ENCODE measurements at regions not wholly inside any gene's neighbourhood (a gene's known extent, or its start where the extent isn't known, plus 50 kb on each side); places are given as distances from the start of the nearest gene placed in this dataset.

- no peak for FAIRE-seq
- TF ChIP-seq, protein P1, sequence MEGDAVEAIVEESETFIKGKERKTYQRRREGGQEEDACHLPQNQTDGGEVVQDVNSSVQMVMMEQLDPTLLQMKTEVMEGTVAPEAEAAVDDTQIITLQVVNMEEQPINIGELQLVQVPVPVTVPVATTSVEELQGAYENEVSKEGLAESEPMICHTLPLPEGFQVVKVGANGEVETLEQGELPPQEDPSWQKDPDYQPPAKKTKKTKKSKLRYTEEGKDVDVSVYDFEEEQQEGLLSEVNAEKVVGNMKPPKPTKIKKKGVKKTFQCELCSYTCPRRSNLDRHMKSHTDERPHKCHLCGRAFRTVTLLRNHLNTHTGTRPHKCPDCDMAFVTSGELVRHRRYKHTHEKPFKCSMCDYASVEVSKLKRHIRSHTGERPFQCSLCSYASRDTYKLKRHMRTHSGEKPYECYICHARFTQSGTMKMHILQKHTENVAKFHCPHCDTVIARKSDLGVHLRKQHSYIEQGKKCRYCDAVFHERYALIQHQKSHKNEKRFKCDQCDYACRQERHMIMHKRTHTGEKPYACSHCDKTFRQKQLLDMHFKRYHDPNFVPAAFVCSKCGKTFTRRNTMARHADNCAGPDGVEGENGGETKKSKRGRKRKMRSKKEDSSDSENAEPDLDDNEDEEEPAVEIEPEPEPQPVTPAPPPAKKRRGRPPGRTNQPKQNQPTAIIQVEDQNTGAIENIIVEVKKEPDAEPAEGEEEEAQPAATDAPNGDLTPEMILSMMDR (IDR thresholded peaks at IDR 0.05; ENCODE audit: insufficient read depth, missing control alignments), result no peak
- DNase-seq (ENCODE audit: insufficient read length, low spot score), result no peak
These were observed 752.5 kb downstream of the BRD1 start for GRCh38 chr22:49075150-49075549.

DNA sequence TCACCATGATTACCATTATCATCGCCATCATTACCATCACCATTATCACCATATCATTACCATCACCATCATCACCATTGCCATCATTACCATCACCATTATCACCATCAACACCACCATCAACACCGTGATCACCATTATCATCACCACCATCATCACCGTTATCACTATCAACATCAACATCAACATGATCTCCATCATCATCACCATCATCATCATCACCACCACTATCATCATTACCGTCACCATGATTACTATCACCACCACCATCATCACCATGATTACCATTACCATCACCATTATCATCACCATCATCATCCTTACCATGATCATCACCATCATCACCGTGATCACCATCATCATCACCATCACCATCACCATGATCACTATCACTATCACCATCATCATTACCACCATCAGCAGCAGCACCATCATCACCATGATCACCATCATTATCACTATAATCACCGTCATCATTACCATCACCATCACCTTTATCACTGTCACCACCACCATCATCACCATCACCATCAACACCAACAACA, 753.7 kb downstream of the BRD1 start:
- FAIRE-seq (no peak), DNase-seq (ENCODE audit: insufficient read length, low spot score) (no peak)
- TF ChIP-seq, protein P1 (IDR thresholded peaks at IDR 0.05; ENCODE audit: insufficient read depth, missing control alignments), result no peak

GRCh38 chr22:49072996-49073645, 754.6 kb downstream of the BRD1 start:
- TF ChIP-seq, protein P1 (IDR thresholded peaks at IDR 0.05; ENCODE audit: insufficient read depth, missing control alignments), result no peak
- FAIRE-seq, result no peak
- no peak for DNase-seq (ENCODE audit: insufficient read length, low spot score)

- FAIRE-seq (no peak), DNase-seq (ENCODE audit: insufficient read length, low spot score) (no peak)
- TF ChIP-seq, protein P1 (IDR thresholded peaks at IDR 0.05; ENCODE audit: insufficient read depth, missing control alignments), result no peak
These were observed 757.2 kb downstream of the BRD1 start for GRCh38 chr22:49070501-49070900.

DNA sequence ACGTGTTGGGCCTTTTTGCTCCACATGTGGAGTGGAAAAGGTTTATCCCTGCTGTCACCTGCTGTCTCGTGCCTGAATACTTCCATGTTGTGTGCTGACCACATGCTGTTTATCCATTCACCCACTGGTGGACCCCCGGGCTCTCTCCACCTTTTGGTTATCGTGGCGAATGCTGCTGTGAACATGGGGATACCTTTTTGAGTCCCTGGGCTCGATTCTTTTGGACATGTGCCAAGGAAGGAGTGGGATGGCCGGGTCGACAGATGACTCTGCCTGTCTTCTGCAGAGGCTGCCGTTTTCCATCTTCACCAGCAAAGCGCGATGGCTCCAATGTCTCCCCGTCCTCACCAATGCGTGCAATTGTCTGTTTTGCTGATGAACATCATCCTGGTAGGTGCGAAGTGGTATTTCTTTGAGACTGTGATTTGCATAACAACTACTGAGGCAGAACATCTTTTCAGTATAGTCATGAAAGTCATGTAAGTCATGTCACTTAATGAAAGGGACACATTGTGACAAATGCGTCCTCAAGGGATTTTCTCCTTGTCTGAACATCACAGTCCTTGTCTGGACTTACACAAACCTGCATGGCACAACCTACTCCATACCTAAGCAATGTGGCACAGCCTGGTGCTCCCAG, 758.7 kb downstream of the BRD1 start:
- DNase-seq (ENCODE audit: insufficient read length, low spot score), result no peak
- no peak for FAIRE-seq
- TF ChIP-seq, protein P1 (IDR thresholded peaks at IDR 0.05; ENCODE audit: insufficient read depth, missing control alignments), result no peak

GRCh38 chr22:49067504-49067903, 760.2 kb downstream of the BRD1 start:
- DNase-seq (ENCODE audit: insufficient read length, low spot score), result no peak
- TF ChIP-seq, protein P1 (IDR thresholded peaks at IDR 0.05; ENCODE audit: insufficient read depth, missing control alignments), result no peak
- no peak for FAIRE-seq

- DNase-seq (ENCODE audit: insufficient read length, low spot score) (no peak), FAIRE-seq (no peak)
- TF ChIP-seq, protein P1 (IDR thresholded peaks at IDR 0.05; ENCODE audit: insufficient read depth, missing control alignments), result no peak
These were observed 761.1 kb downstream of the BRD1 start for GRCh38 chr22:49066619-49067018.

All from D721Med (cell line).